H1 (cell line): ENCODE measurements at regions not wholly inside any gene's neighbourhood (a gene's known extent, or its start where the extent isn't known, plus 50 kb on each side); places are given as distances from the start of the nearest gene placed in this dataset.

Experiments used
- CTCF ChIA-PET: fragments of 300-600 bp; sonication (Branson Sonifier 250); formaldehyde crosslinking; loops from one replicate; lab custom pipeline; 2021; ENCODE audit not compliant: partially characterized antibody; lab: Charles Lee
- POLR2A ChIA-PET: fragments of 300-600 bp; sonication (Branson Sonifier 250); formaldehyde crosslinking; loops from one replicate; lab custom pipeline; 2021; ENCODE audit warnings: inconsistent platforms; ENCODE audit not compliant: partially characterized antibody; lab: Charles Lee
- DNase-seq, 2 experiments: peaks; one replicate each; pipeline versions ENCODE4 v3.0.0 to v3.0.0-alpha.2; 2010 to 2022; ENCODE audit warnings: low spot score in 2 of 2, low read depth in 1 of 2, mixed read lengths in 1 of 2
- FAIRE-seq: peaks from 2 replicates; lab custom pipeline; 2011; peaks lifted over from hg19 to GRCh38; lab: Jason Lieb, UNC
- H2AFZ ChIP-seq: 2 replicates; pipeline ENCODE4 v1.8.1; 2012; ENCODE audit warnings: low read length, inconsistent platforms
- H2AK5ac ChIP-seq: 2 replicates; pipeline ENCODE4 v1.6.1; 2013; ENCODE audit warnings: low read depth, low read length
- H2BK120ac ChIP-seq: replicated peaks from 2 replicates; pipeline ENCODE3; 2013; ENCODE audit warnings: low read depth, low read length, inconsistent platforms
- H2BK12ac ChIP-seq: 2 replicates; pipeline ENCODE4 v1.6.1; 2013; ENCODE audit warnings: low read depth, low read length
- H2BK15ac ChIP-seq: 2 replicates; pipeline ENCODE4 v1.6.1; 2013; ENCODE audit warnings: low read length
- H2BK20ac ChIP-seq: 2 replicates; pipeline ENCODE4 v1.6.1; 2013; ENCODE audit warnings: low read length
- H2BK5ac ChIP-seq: 2 replicates; pipeline ENCODE4 v1.6.1; 2013; ENCODE audit warnings: low read depth, low read length
- H3K14ac ChIP-seq: 2 replicates; pipeline ENCODE4 v1.6.1; 2013; ENCODE audit warnings: inconsistent platforms; ENCODE audit not compliant: insufficient read length
- H3K18ac ChIP-seq: 2 replicates; pipeline ENCODE4 v1.6.1; 2013; ENCODE audit warnings: low read length; ENCODE audit errors: extremely low read depth
- H3K23ac ChIP-seq: 2 replicates; pipeline ENCODE4 v1.6.1; 2013; ENCODE audit warnings: inconsistent platforms; ENCODE audit not compliant: insufficient read length
- H3K23me2 ChIP-seq: 2 replicates; pipeline ENCODE4 v1.6.1; 2013; ENCODE audit warnings: low read depth, low read length
- H3K27ac ChIP-seq: 2 replicates; pipeline ENCODE4 v1.6.1; 2011; ENCODE audit warnings: low read depth, low read length, inconsistent platforms
- H3K27me3 ChIP-seq, 4 experiments: replicated peaks in 1 of 4; 1 replicate in 1 of 4; 2 replicates in 3 of 4; pipeline versions ENCODE4 v1.6.1 to v1.8.1; 2011 to 2013; ENCODE audit warnings: low read length in 3 of 4, mild to moderate bottlenecking in 3 of 4, inconsistent platforms in 2 of 4, mixed read lengths in 2 of 4, moderate library complexity in 1 of 4; ENCODE audit not compliant: control insufficient read depth in 3 of 4, insufficient read depth in 3 of 4; ENCODE audit errors: extremely low read depth in 1 of 4
- H3K36me3 ChIP-seq, 4 experiments: 2 replicates each; pipeline versions ENCODE4 v1.6.1 to v1.8.1; 2011 to 2013; ENCODE audit warnings: mild to moderate bottlenecking in 4 of 4, low read length in 3 of 4, moderate library complexity in 2 of 4, control low read depth in 1 of 4, inconsistent platforms in 1 of 4; ENCODE audit not compliant: insufficient read depth in 4 of 4, control insufficient read depth in 2 of 4
- H3K4ac ChIP-seq: replicated peaks from 2 replicates; pipeline ENCODE3; 2013; ENCODE audit warnings: low read length, low read depth, mixed read lengths, inconsistent platforms; ENCODE audit not compliant: insufficient read length
- H3K4me1 ChIP-seq, 4 experiments: replicated peaks in 1 of 4; 1 replicate in 1 of 4; 2 replicates in 3 of 4; pipeline versions ENCODE4 v1.6.1 to v1.8.1; 2011 to 2013; ENCODE audit warnings: low read length in 3 of 4, inconsistent platforms in 2 of 4, mixed read lengths in 1 of 4; ENCODE audit not compliant: insufficient read depth in 4 of 4, control insufficient read depth in 3 of 4
- H3K4me2 ChIP-seq, 2 experiments: 2 replicates each; pipeline versions ENCODE4 v1.6.1 to v1.8.1; 2011 to 2013; ENCODE audit warnings: low read depth in 2 of 2, low read length in 2 of 2, control low read depth in 1 of 2, inconsistent platforms in 1 of 2, mild to moderate bottlenecking in 1 of 2; ENCODE audit not compliant: insufficient read depth in 1 of 2
- H3K4me3 ChIP-seq, 4 experiments: fragments of 200-600, 300-600 bp in 1 of 4; sonication (generic), shearing (Covaris generic), sonication (Bioruptor Twin) in 1 of 4; 2 replicates each; pipeline versions ENCODE4 v1.5.1 to v1.8.1; 2011 to 2016; ENCODE audit warnings: low read length in 4 of 4, low read depth in 3 of 4, control low read depth in 2 of 4, inconsistent platforms in 2 of 4, mild to moderate bottlenecking in 2 of 4, mixed read lengths in 1 of 4, moderate library complexity in 1 of 4; ENCODE audit not compliant: insufficient read depth in 2 of 4; ENCODE audit errors: extremely low read depth in 1 of 4
- H3K56ac ChIP-seq: replicated peaks from 2 replicates; pipeline ENCODE3; 2013; ENCODE audit warnings: low read depth, mild to moderate bottlenecking, mixed read lengths, low read length, inconsistent platforms; ENCODE audit not compliant: insufficient read length
- H3K79me1 ChIP-seq: 2 replicates; pipeline ENCODE4 v1.6.1; 2013; ENCODE audit warnings: low read depth, low read length, control low read depth
- H3K79me2 ChIP-seq, 2 experiments: 2 replicates each; pipeline versions ENCODE4 v1.6.1 to v1.8.1; 2012 to 2013; ENCODE audit warnings: low read length in 2 of 2, mild to moderate bottlenecking in 2 of 2, inconsistent platforms in 1 of 2; ENCODE audit not compliant: insufficient read depth in 2 of 2, control insufficient read depth in 1 of 2
- H3K9ac ChIP-seq, 4 experiments: replicated peaks in 1 of 4; 1 replicate in 1 of 4; 2 replicates in 3 of 4; pipeline versions ENCODE4 v1.6.1 to v1.8.1; 2011 to 2013; ENCODE audit warnings: low read depth in 3 of 4, low read length in 3 of 4, control low read depth in 2 of 4, mild to moderate bottlenecking in 2 of 4, moderate library complexity in 2 of 4, inconsistent platforms in 1 of 4; ENCODE audit errors: extremely low read depth in 1 of 4
- H3K9me3 ChIP-seq, 2 experiments: 2 replicates each; pipeline versions ENCODE4 v1.6.1 to v1.8.1; 2012 to 2013; ENCODE audit warnings: mild to moderate bottlenecking in 2 of 2, moderate library complexity in 2 of 2, control low read depth in 1 of 2, inconsistent platforms in 1 of 2, low read depth in 1 of 2, low read length in 1 of 2, mixed read lengths in 1 of 2; ENCODE audit not compliant: insufficient read depth in 2 of 2
- H4K20me1 ChIP-seq, 2 experiments: replicated peaks in 1 of 2; 2 replicates each; pipeline versions ENCODE3 to v1.8.1; 2011 to 2013; ENCODE audit warnings: inconsistent platforms in 2 of 2, low read length in 2 of 2, mild to moderate bottlenecking in 1 of 2; ENCODE audit not compliant: insufficient read depth in 2 of 2, control insufficient read depth in 1 of 2
- H4K5ac ChIP-seq: 2 replicates; pipeline ENCODE4 v1.6.1; 2013; ENCODE audit warnings: low read length, low read depth, mixed read lengths, inconsistent platforms; ENCODE audit not compliant: insufficient read length
- H4K8ac ChIP-seq: 2 replicates; pipeline ENCODE4 v1.8.0; 2013; ENCODE audit warnings: mild to moderate bottlenecking, moderate library complexity, low read length, inconsistent platforms; ENCODE audit not compliant: insufficient read depth; ENCODE audit errors: extremely low read depth
- H4K91ac ChIP-seq: replicated peaks from 2 replicates; pipeline ENCODE3; 2013; ENCODE audit warnings: low read length, mixed read lengths, inconsistent platforms; ENCODE audit not compliant: insufficient read length
- ATF3 ChIP-seq: IDR thresholded peaks from 2 replicates; pipeline ENCODE4 v1.6.1; 2011; ENCODE audit warnings: low read depth, mild to moderate bottlenecking, low read length; ENCODE audit not compliant: insufficient read depth
- BRCA1 ChIP-seq: IDR thresholded peaks from 2 replicates; pipeline ENCODE4 v1.6.1; 2012; ENCODE audit warnings: low read depth, low read length, improper control_type of control experiment
- CBX5 ChIP-seq: fragments of 300-800, 300-1000 bp; sonication (generic); IDR thresholded peaks from 2 replicates; pipeline ENCODE4 v1.7.1; 2016; ENCODE audit warnings: antibody characterized with exemption, low read length, low read depth
- EGR1 ChIP-seq: IDR thresholded peaks from 2 replicates; pipeline ENCODE4 v1.6.1; 2011; ENCODE audit warnings: low read depth, low read length, borderline replicate concordance
- HDAC2 ChIP-seq, 2 experiments: fragments of 300-600 bp in 1 of 2; sonication (generic) in 1 of 2; IDR thresholded peaks; 2 replicates each; pipeline ENCODE4 v1.6.1; 2011 to 2012; ENCODE audit warnings: low read depth in 2 of 2, low read length in 2 of 2, mild to moderate bottlenecking in 2 of 2, moderate library complexity in 2 of 2, borderline replicate concordance in 1 of 2, inconsistent platforms in 1 of 2
- JUN ChIP-seq: IDR thresholded peaks from 2 replicates; pipeline ENCODE4 v1.6.1; 2011; ENCODE audit warnings: low read depth, mild to moderate bottlenecking, improper control_type of control experiment, low read length
- NANOG ChIP-seq: IDR thresholded peaks from 2 replicates; pipeline ENCODE4 v1.6.1; 2011; ENCODE audit warnings: low read length, low read depth, mild to moderate bottlenecking, inconsistent platforms; ENCODE audit not compliant: insufficient read depth, poor library complexity, severe bottlenecking
- RAD21 ChIP-seq, 2 experiments: IDR thresholded peaks in 1 of 2; conservative IDR thresholded peaks in 1 of 2; 2 replicates each; pipeline ENCODE4 v1.6.1; 2011; ENCODE audit warnings: low read depth in 2 of 2, low read length in 2 of 2, improper control_type of control experiment in 1 of 2, inconsistent platforms in 1 of 2, mild to moderate bottlenecking in 1 of 2, moderate library complexity in 1 of 2
- RFX5 ChIP-seq: IDR thresholded peaks from 2 replicates; pipeline ENCODE4 v1.6.1; 2011; ENCODE audit warnings: low read depth, low read length, improper control_type of control experiment, borderline replicate concordance
- RXRA ChIP-seq: IDR thresholded peaks from 2 replicates; pipeline ENCODE4 v1.6.1; 2011; ENCODE audit warnings: low read depth, mild to moderate bottlenecking, low read length, moderate library complexity; ENCODE audit not compliant: insufficient read depth
- SIX5 ChIP-seq: IDR thresholded peaks from 2 replicates; pipeline ENCODE4 v1.6.1; 2011; ENCODE audit warnings: mild to moderate bottlenecking, low read depth, low read length
- SP2 ChIP-seq: IDR thresholded peaks from 2 replicates; pipeline ENCODE4 v1.6.1; 2012; ENCODE audit warnings: mild to moderate bottlenecking, low read length, inconsistent platforms
- TAF1 ChIP-seq: IDR thresholded peaks from 2 replicates; pipeline ENCODE4 v1.6.1; 2011; ENCODE audit warnings: mild to moderate bottlenecking, low read depth, low read length
- TEAD4 ChIP-seq: IDR thresholded peaks from 2 replicates; pipeline ENCODE4 v1.6.1; 2012; ENCODE audit warnings: low read depth, low read length, inconsistent platforms, mixed read lengths
- WGBS, 2 experiments: shearing (Covaris generic) in 1 of 2; methylation state at CpG; one replicate each; pipeline versions ENCODE4 v1.1.6 to v1.1.7; 2013 to 2015; ENCODE audit warnings: low lambda C conversion rate in 2 of 2, mixed read lengths in 2 of 2, inconsistent platforms in 1 of 2, low coverage in 1 of 2, missing lambda C conversion rate in 1 of 2; ENCODE audit not compliant: insufficient replicate concordance in 2 of 2, insufficient coverage in 1 of 2, insufficient read length in 1 of 2; ENCODE audit errors: extremely low coverage in 1 of 2, missing lambda C conversion rate in 1 of 2; 5-methylcytosine and 5-hydroxymethylcytosine counted together

- H3K4me3 ChIP-seq = no peak overlapping the region
- no peak overlapping the region for H4K8ac ChIP-seq
- no peaks in the 10 kb centered on the region for H3K4me1 ChIP-seq
- no peak overlapping the region for H2BK120ac ChIP-seq
- no peaks in the 10 kb centered on the region for H3K79me2 ChIP-seq
- H3K27ac ChIP-seq = no peak overlapping the region
- H3K18ac ChIP-seq = no peak overlapping the region
- FAIRE-seq = no peak
- H2BK15ac ChIP-seq = no peak overlapping the region
- H2BK20ac ChIP-seq = no peak overlapping the region
- no peak overlapping the region for H3K56ac ChIP-seq
- H3K4ac ChIP-seq = no peak overlapping the region
- H3K4me2 ChIP-seq = no peak overlapping the region
- no peaks in the 10 kb centered on the region for H4K20me1 ChIP-seq
- no peak overlapping the region for H4K91ac ChIP-seq
- H3K79me1 ChIP-seq = no peaks in the 10 kb centered on the region
- H2AFZ ChIP-seq = no peak overlapping the region
- POLR2A ChIA-PET = no interaction called here
- no peaks in the 10 kb centered on the region for H3K27me3 ChIP-seq
- no peak overlapping the region for H2BK5ac ChIP-seq
- H3K14ac ChIP-seq = no peak overlapping the region
- no peak overlapping the region for H3K23ac ChIP-seq
- no peak for DNase-seq
- CTCF ChIA-PET = no interaction called here
- H2AK5ac ChIP-seq = no peak overlapping the region
- no peaks in the 10 kb centered on the region for H3K36me3 ChIP-seq
- H3K9me3 ChIP-seq = no peaks in the 10 kb centered on the region
- H3K23me2 ChIP-seq = no peaks in the 10 kb centered on the region; the same call in 1 of the 2 replicates
- no peak overlapping the region for H4K5ac ChIP-seq
- no peak overlapping the region for H3K9ac ChIP-seq
- 87% methylated on average over 4 of the region's 4 CpGs; no CpG with 5 or more reads in 1 of the 2 experiments for WGBS, 2 experiments
- no peak overlapping the region for H2BK12ac ChIP-seq
- TF ChIP-seq JUN = no peak
- TF ChIP-seq RFX5 = no peak
- no peak for TF ChIP-seq ATF3
- TF ChIP-seq BRCA1 = no peak
- TF ChIP-seq SIX5 = no peak
- TF ChIP-seq NANOG = no peak
- no peak for TF ChIP-seq CBX5
- no peak for TF ChIP-seq TAF1
- no peak for TF ChIP-seq HDAC2 (IDR thresholded peaks at IDR 0.05; ENCODE audit: borderline replicate concordance in 1 of 2, low read depth in 2 of 2, low read length in 2 of 2)
- no peak for TF ChIP-seq RAD21 (IDR thresholded peaks at IDR 0.05 in 1 of 2, conservative IDR thresholded peaks at IDR 0.05 in 1 of 2; ENCODE audit: low read depth in 2 of 2, low read length in 2 of 2)
- no peak for TF ChIP-seq EGR1
- TF ChIP-seq TEAD4 = no peak
- no peak for TF ChIP-seq SP2
- no peak for TF ChIP-seq RXRA
Measured at GRCh38 chr5:143953851-143954250, 141.9 kb downstream of the HMHB1 start.
